ENCODE measurements at regions not wholly inside any gene's neighbourhood (a gene's known extent, or its start where the extent isn't known, plus 50 kb on each side); places are given as distances from the start of the nearest gene placed in this dataset.

DNA sequence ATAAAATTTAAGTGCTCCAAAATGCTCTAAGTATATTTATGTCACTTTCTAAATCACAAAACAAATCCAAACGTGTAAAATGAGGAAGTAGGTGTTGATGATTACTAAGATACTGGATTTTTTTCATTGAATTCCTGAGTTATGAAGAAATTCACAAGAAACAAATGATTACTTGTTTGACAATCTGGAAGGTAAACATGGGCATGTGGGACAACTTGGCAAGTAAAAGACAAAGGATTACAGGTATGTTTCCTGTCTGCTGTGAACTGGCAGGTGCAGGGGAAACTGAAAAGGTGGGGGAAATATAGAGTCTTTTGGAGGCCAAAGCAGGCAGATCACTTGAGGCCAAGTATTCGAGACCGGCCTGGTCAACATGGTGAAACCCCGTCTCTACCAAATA is 252.7 kb upstream of the AZI2 start:
- no peaks in the 10 kb centered on the region for H3K4me1 ChIP-seq
- DNase-seq (no peak), ATAC-seq (ENCODE audit: low FRiP score in 2 of 2) (no peak)
- no peak for TF ChIP-seq POLR2AphosphoS5 (IDR thresholded peaks at IDR 0.05)
- no peak for TF ChIP-seq EP300 (IDR thresholded peaks at IDR 0.05)
- TF ChIP-seq, protein P1, sequence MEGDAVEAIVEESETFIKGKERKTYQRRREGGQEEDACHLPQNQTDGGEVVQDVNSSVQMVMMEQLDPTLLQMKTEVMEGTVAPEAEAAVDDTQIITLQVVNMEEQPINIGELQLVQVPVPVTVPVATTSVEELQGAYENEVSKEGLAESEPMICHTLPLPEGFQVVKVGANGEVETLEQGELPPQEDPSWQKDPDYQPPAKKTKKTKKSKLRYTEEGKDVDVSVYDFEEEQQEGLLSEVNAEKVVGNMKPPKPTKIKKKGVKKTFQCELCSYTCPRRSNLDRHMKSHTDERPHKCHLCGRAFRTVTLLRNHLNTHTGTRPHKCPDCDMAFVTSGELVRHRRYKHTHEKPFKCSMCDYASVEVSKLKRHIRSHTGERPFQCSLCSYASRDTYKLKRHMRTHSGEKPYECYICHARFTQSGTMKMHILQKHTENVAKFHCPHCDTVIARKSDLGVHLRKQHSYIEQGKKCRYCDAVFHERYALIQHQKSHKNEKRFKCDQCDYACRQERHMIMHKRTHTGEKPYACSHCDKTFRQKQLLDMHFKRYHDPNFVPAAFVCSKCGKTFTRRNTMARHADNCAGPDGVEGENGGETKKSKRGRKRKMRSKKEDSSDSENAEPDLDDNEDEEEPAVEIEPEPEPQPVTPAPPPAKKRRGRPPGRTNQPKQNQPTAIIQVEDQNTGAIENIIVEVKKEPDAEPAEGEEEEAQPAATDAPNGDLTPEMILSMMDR (IDR thresholded peaks at IDR 0.05), result no peak
- no peaks in the 10 kb centered on the region for H3K36me3 ChIP-seq
- no peaks in the 10 kb centered on the region for H3K9me3 ChIP-seq
- 70 to 76% methylated on average over 4 of the region's 4 CpGs for WGBS, 2 donors
- H3K4me3 ChIP-seq, result no peak overlapping the region
- H3K27me3 ChIP-seq, result no peaks in the 10 kb centered on the region
- H3K27ac ChIP-seq, result no peak overlapping the region

GRCh38 chr3:28606283-28606682 is 257.7 kb upstream of the AZI2 start:
- 72 to 75% methylated on average over 2 of the region's 2 CpGs for WGBS, 2 donors
- H3K4me3 ChIP-seq, result no peak overlapping the region
- ATAC-seq (ENCODE audit: low FRiP score in 2 of 2), result no peak

DNA sequence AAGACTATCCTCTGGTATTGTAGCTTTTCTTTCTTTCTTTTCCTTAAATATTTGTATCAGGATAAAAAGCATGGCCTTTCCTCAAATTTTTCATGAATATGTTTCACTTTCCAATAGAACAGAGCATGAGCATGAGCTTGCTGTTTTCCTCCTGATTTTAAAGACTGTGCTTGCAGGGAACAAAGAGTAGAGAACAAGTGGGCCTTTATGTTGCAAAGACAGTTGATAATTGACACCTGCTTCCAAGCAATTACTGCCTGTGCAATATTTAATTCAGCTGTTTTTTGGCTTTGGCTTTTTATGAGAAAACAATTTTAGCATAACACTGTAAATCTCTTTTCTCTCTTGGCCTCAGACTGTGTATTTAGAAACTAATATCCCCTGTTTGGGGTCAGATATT is 263.6 kb upstream of the AZI2 start:
- no peaks in the 10 kb centered on the region for H3K4me1 ChIP-seq
- H3K27ac ChIP-seq, result no peak overlapping the region
- H3K36me3 ChIP-seq, result no peaks in the 10 kb centered on the region
- no peaks in the 10 kb centered on the region for H3K9me3 ChIP-seq
- no peak for DNase-seq
- H3K4me3 ChIP-seq, result no peak overlapping the region
- H3K27me3 ChIP-seq, result no peaks in the 10 kb centered on the region
- ATAC-seq (ENCODE audit: low FRiP score in 2 of 2), result no peak
- TF ChIP-seq, protein P1 (IDR thresholded peaks at IDR 0.05), result no peak
- TF ChIP-seq POLR2A (IDR thresholded peaks at IDR 0.05), result no peak
- TF ChIP-seq POLR2AphosphoS5 (IDR thresholded peaks at IDR 0.05), result no peak
- no peak for TF ChIP-seq EP300 (IDR thresholded peaks at IDR 0.05)

More at GRCh38 chr3:28606283-28606682, 257.7 kb upstream of the AZI2 start:
- no peaks in the 10 kb centered on the region for H3K36me3 ChIP-seq
- H3K9me3 ChIP-seq, result no peaks in the 10 kb centered on the region
- no peaks in the 10 kb centered on the region for H3K4me1 ChIP-seq
- H3K27ac ChIP-seq, result no peak overlapping the region
- TF ChIP-seq, protein P1 (IDR thresholded peaks at IDR 0.05), result no peak
- no peak for TF ChIP-seq POLR2AphosphoS5 (IDR thresholded peaks at IDR 0.05)
- TF ChIP-seq POLR2A (IDR thresholded peaks at IDR 0.05), result no peak
- no peak for TF ChIP-seq EP300 (IDR thresholded peaks at IDR 0.05)
- no peaks in the 10 kb centered on the region for H3K27me3 ChIP-seq
- no peak for DNase-seq

GRCh38 chr3:28613511-28614106 is 265.0 kb upstream of the AZI2 start:
- H3K4me3 ChIP-seq, result no peak overlapping the region
- no peak for DNase-seq
- H3K27me3 ChIP-seq, result no peaks in the 10 kb centered on the region
- no peaks in the 10 kb centered on the region for H3K36me3 ChIP-seq
- ATAC-seq (ENCODE audit: low FRiP score in 2 of 2), result no peak
- WGBS, 2 donors, result 95% methylated on average over 6 of the region's 6 CpGs
- no peaks in the 10 kb centered on the region for H3K4me1 ChIP-seq
- no peaks in the 10 kb centered on the region for H3K9me3 ChIP-seq
- no peak overlapping the region for H3K27ac ChIP-seq
- TF ChIP-seq, protein P1 (IDR thresholded peaks at IDR 0.05), result no peak
- TF ChIP-seq EP300 (IDR thresholded peaks at IDR 0.05), result no peak
- TF ChIP-seq POLR2A (IDR thresholded peaks at IDR 0.05), result no peak
- TF ChIP-seq POLR2AphosphoS5 (IDR thresholded peaks at IDR 0.05), result no peak

- 85 to 90% methylated on average over 5 of the region's 5 CpGs for WGBS, 2 donors
- DNase-seq (no peak), ATAC-seq (ENCODE audit: low FRiP score in 2 of 2) (no peak)
- no peaks in the 10 kb centered on the region for H3K36me3 ChIP-seq
- no peak overlapping the region for H3K4me3 ChIP-seq
- H3K27ac ChIP-seq, result no peak overlapping the region
- no peaks in the 10 kb centered on the region for H3K4me1 ChIP-seq
- no peaks in the 10 kb centered on the region for H3K27me3 ChIP-seq
- TF ChIP-seq, protein P1 (IDR thresholded peaks at IDR 0.05), result no peak
- TF ChIP-seq EP300 (IDR thresholded peaks at IDR 0.05), result no peak
- TF ChIP-seq POLR2A (IDR thresholded peaks at IDR 0.05), result no peak
- no peak for TF ChIP-seq POLR2AphosphoS5 (IDR thresholded peaks at IDR 0.05)
- H3K9me3 ChIP-seq, result no peaks in the 10 kb centered on the region
Observed at GRCh38 chr3:28615071-28615470, 266.4 kb upstream of the AZI2 start.

Measured in upper lobe of left lung (tissue), 6 donors.